ENCODE measurements at regions not wholly inside any gene's neighbourhood (a gene's known extent, or its start where the extent isn't known, plus 50 kb on each side); places are given as distances from the start of the nearest gene placed in this dataset.

DNA sequence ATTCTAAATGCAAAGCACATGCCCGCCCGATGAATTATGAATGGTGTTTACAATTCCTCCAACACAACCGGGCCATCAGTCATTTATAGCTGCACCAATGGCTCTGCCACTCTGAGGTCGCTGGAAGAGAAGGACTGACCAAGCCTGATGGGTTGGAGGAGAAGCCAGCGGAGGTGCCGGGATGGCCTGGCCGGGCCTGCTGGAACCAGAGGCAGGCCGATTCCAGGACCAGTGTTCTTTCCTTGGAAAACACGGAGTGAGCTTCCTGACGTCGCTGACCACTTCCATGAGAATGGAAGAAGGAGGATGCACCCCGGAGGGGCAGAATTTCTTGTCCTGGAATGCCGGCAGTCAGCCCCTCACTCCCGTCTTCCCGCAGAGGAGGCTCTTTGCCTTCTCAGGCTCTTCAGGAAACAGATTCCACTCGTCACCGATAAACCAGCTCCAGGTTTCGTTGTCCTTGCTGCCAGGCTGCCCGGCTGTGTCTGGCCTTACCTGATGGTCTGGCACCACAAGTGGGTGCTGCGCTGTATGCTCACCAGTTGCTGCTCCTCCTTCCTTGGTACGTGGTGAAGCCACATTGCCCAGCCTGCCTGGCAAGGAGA, 358.5 kb upstream of the SFSWAP start:
- no peaks in the 10 kb centered on the region for H3K36me3 ChIP-seq (ENCODE audit: control insufficient read depth in 4 of 4, insufficient read depth in 4 of 4, low read length in 3 of 4)
- H3K27me3 ChIP-seq (replicated peaks in 2 of 5; ENCODE audit: control insufficient read depth in 4 of 5, insufficient read depth in 5 of 5, low read length in 4 of 5), result no peaks in the 10 kb centered on the region
- WGBS (ENCODE audit: insufficient coverage), result 98% methylated on average over 17 of the region's 21 CpGs
- H3K4me1 ChIP-seq (ENCODE audit: control extremely low read depth in 1 of 4, control insufficient read depth in 4 of 4, insufficient read depth in 4 of 4, low read length in 3 of 4), result peaks cover 3 to 34% (median 23%) of the 10 kb centered on the region in 4 experiments
- ChIA-PET CTCF (no interaction called here), POLR2A (no interaction called here)
- H3K9me3 ChIP-seq (ENCODE audit: control extremely low read depth in 1 of 5, control insufficient read depth in 4 of 5, insufficient read depth in 2 of 5, low read depth in 1 of 5, low read length in 4 of 5), result peaks cover 0 to 3% (median 0%) of the 10 kb centered on the region in 5 experiments
- no peak overlapping the region for H3K27ac ChIP-seq (ENCODE audit: insufficient read depth in 1 of 2, low read depth in 1 of 2, low read length in 2 of 2, poor library complexity in 1 of 2, severe bottlenecking in 2 of 2)
- H3K4me3 ChIP-seq (ENCODE audit: control insufficient read depth in 1 of 7, extremely low read depth in 1 of 7, insufficient read depth in 4 of 7, low read depth in 2 of 7, low read length in 6 of 7), result no peak overlapping the region
- DNase-seq, result no peak

DNA sequence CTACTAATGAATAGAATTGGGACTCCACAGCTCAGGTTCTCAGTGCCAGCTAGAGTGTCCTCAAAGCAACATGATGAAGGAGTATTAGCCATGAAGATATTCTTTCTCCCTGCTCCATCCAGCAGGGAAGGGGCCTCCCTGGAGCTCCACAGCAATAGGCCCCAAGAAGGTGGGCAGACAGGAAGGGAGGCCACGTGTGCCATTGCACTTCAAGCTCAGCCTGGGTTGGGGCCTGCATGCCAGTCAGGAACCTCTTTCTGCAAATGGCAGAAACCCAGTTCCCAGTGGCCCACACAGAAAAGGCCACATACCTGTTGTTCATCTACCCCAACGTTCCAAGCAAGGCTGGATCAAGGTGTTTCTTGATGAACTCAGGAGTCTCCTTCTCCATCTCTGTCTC, 357.5 kb upstream of the SFSWAP start:
- WGBS (ENCODE audit: insufficient coverage), result 100% methylated on average over 1 of the region's 2 CpGs
- POLR2A ChIA-PET, result no interaction called here
- DNase-seq, result no peak
- H3K4me3 ChIP-seq (ENCODE audit: control insufficient read depth in 1 of 7, extremely low read depth in 1 of 7, insufficient read depth in 4 of 7, low read depth in 2 of 7, low read length in 6 of 7), result no peak overlapping the region
- H3K9me3 ChIP-seq (ENCODE audit: control extremely low read depth in 1 of 5, control insufficient read depth in 4 of 5, insufficient read depth in 2 of 5, low read depth in 1 of 5, low read length in 4 of 5), result peaks cover 0 to 3% (median 0%) of the 10 kb centered on the region in 5 experiments
- H3K4me1 ChIP-seq (ENCODE audit: control extremely low read depth in 1 of 4, control insufficient read depth in 4 of 4, insufficient read depth in 4 of 4, low read length in 3 of 4), result peaks cover 3 to 29% (median 17%) of the 10 kb centered on the region in 4 experiments
- no peak overlapping the region for H3K27ac ChIP-seq (ENCODE audit: insufficient read depth in 1 of 2, low read depth in 1 of 2, low read length in 2 of 2, poor library complexity in 1 of 2, severe bottlenecking in 2 of 2)
- no peaks in the 10 kb centered on the region for H3K27me3 ChIP-seq (replicated peaks in 2 of 5; ENCODE audit: control insufficient read depth in 4 of 5, insufficient read depth in 5 of 5, low read length in 4 of 5)
- H3K36me3 ChIP-seq (ENCODE audit: control insufficient read depth in 4 of 4, insufficient read depth in 4 of 4, low read length in 3 of 4), result no peaks in the 10 kb centered on the region
- CTCF ChIA-PET, result no interaction called here

DNA sequence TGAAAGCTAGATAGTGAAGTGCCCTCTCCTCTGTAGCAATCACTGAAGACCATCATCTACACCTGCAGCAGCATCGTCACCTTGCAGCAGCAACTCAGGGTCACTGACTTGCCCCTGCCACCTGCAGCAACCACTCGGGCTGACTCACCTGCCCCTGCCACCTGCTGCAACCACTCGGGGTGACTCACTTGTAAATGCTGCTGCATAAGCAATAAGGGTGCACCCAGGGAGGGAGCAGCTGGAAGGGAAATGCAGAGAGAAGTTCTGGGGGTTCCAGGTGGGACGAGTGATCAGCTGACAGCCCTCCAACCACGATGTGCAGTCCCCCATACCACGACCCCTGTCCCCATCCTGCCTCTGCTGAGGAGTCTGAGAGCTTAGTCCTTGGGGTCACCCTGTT, 357.1 kb upstream of the SFSWAP start:
- H3K9me3 ChIP-seq (ENCODE audit: control extremely low read depth in 1 of 5, control insufficient read depth in 4 of 5, insufficient read depth in 2 of 5, low read depth in 1 of 5, low read length in 4 of 5), result peaks cover 0 to 3% (median 0%) of the 10 kb centered on the region in 5 experiments
- CTCF ChIA-PET, result no interaction called here

DNA sequence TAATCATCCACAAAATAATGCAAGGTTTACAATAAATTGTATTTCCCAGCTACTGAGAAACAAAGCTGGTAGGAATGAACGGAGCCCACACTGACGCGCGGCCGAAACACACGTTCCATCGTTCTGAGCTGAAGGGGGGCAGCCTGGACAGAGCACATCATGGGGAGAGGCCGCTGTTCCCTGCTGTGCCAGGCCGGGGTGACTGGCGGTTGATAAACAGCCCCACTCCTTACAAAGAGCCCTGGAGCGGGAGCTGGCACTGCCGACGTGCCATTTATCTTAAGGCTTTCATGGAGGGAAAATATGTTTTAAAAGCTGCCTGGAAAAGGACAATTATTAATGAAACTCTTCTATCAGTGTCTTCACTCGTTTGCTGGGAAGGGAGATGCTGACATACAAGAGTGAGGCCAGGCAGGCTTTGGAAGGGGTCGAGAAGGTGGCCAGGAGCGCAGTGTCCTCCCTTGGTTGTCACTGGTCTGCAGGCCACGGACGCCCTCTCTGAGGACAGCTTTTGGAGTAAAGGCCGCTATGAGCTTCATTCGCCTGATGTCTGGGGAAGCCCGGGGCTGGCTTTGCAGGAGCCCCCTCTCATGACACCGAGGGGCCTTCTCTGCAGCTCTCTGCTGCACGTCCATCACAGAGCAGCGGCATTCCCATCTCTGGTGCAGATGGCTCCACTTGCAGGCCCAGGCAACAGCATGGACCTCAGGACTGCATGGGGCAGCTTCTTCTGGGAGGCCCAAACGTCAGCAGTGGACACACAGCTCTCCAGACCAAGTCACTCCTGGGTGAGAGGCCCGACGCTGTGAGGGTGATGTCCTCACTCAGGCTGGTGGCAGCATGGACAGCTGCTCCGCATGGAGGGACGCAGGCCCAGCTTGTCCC, 355.3 kb upstream of the SFSWAP start:
- peaks cover 0 to 3% (median 0%) of the 10 kb centered on the region in 5 experiments for H3K9me3 ChIP-seq (ENCODE audit: control extremely low read depth in 1 of 5, control insufficient read depth in 4 of 5, insufficient read depth in 2 of 5, low read depth in 1 of 5, low read length in 4 of 5)
- POLR2A ChIA-PET, result no interaction called here
- DNase-seq, result no peak
- no peak overlapping the region for H3K4me3 ChIP-seq (ENCODE audit: control insufficient read depth in 1 of 7, extremely low read depth in 1 of 7, insufficient read depth in 4 of 7, low read depth in 2 of 7, low read length in 6 of 7)
- no peak overlapping the region for H3K27ac ChIP-seq (ENCODE audit: insufficient read depth in 1 of 2, low read depth in 1 of 2, low read length in 2 of 2, poor library complexity in 1 of 2, severe bottlenecking in 2 of 2)
- no peaks in the 10 kb centered on the region for H3K36me3 ChIP-seq (ENCODE audit: control insufficient read depth in 4 of 4, insufficient read depth in 4 of 4, low read length in 3 of 4)
- no peaks in the 10 kb centered on the region for H3K27me3 ChIP-seq (replicated peaks in 2 of 5; ENCODE audit: control insufficient read depth in 4 of 5, insufficient read depth in 5 of 5, low read length in 4 of 5)
- CTCF ChIA-PET, result interaction anchor here (1.4 kb wide), 1 partner anchor 12 kb away, joined by 3 read pairs; no protein-coding TSS in a partner anchor
- H3K4me1 ChIP-seq (ENCODE audit: control extremely low read depth in 1 of 4, control insufficient read depth in 4 of 4, insufficient read depth in 4 of 4, low read length in 3 of 4), result peaks cover 3 to 11% (median 7%) of the 10 kb centered on the region in 4 experiments
- 97% methylated on average over 24 of the region's 29 CpGs for WGBS (ENCODE audit: insufficient coverage)

More for the DNA sequence above, 357.1 kb upstream of the SFSWAP start:
- POLR2A ChIA-PET, result no interaction called here
- Histone ChIP-seq H3K4me3 (ENCODE audit: control insufficient read depth in 1 of 7, extremely low read depth in 1 of 7, insufficient read depth in 4 of 7, low read depth in 2 of 7, low read length in 6 of 7) (no peak overlapping the region), H3K36me3 (ENCODE audit: control insufficient read depth in 4 of 4, insufficient read depth in 4 of 4, low read length in 3 of 4) (no peaks in the 10 kb centered on the region), H3K4me1 (ENCODE audit: control extremely low read depth in 1 of 4, control insufficient read depth in 4 of 4, insufficient read depth in 4 of 4, low read length in 3 of 4) (peaks cover 3 to 24% (median 14%) of the 10 kb centered on the region in 4 experiments), H3K27me3 (replicated peaks in 2 of 5; ENCODE audit: control insufficient read depth in 4 of 5, insufficient read depth in 5 of 5, low read length in 4 of 5) (no peaks in the 10 kb centered on the region), H3K27ac (ENCODE audit: insufficient read depth in 1 of 2, low read depth in 1 of 2, low read length in 2 of 2, poor library complexity in 1 of 2, severe bottlenecking in 2 of 2) (no peak overlapping the region)
- peak in 2 of 3 donors; percentile 4 to 5 for DNase-seq
- 81% methylated on average over 6 of the region's 6 CpGs for WGBS (ENCODE audit: insufficient coverage)

DNA sequence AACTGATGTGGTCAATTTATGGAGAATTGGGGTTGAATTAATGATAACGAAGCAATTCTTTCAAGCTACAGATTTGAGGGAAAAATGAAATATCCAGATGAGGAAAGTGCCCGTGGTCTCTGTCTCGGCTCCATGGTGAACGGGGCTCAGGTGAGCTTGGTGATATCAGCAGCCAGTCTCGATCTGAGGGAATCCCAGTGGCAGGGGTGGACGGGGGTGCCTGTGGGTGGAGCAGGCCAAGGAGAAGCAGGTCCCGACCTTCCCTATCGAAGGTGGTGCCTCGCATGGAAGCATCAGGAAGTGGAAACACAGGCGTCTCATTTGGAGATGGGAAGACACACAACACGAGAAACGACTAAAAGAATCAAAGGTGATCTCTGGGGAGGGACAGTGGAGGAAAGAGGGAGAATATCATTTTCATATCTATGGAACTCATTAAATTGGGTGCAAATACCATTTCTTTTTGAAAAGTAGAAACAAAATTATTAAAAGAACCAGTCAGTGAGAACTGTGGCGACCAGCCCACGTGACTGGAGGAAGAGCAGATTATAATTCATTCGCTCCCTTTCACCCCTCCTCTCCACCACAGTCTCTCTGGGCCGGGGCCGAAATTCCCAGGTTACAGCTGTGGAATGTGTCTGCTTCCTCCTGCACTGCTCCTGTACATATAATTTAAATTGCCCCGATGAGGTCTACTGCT, 354.3 kb upstream of the SFSWAP start:
- no peak for DNase-seq
- Histone ChIP-seq H3K4me3 (ENCODE audit: control insufficient read depth in 1 of 7, extremely low read depth in 1 of 7, insufficient read depth in 4 of 7, low read depth in 2 of 7, low read length in 6 of 7) (no peak overlapping the region), H3K4me1 (ENCODE audit: control extremely low read depth in 1 of 4, control insufficient read depth in 4 of 4, insufficient read depth in 4 of 4, low read length in 3 of 4) (peaks cover 0 to 1% (median under 1%) of the 10 kb centered on the region in 4 experiments), H3K36me3 (ENCODE audit: control insufficient read depth in 4 of 4, insufficient read depth in 4 of 4, low read length in 3 of 4) (no peaks in the 10 kb centered on the region), H3K27ac (ENCODE audit: insufficient read depth in 1 of 2, low read depth in 1 of 2, low read length in 2 of 2, poor library complexity in 1 of 2, severe bottlenecking in 2 of 2) (no peak overlapping the region), H3K27me3 (replicated peaks in 2 of 5; ENCODE audit: control insufficient read depth in 4 of 5, insufficient read depth in 5 of 5, low read length in 4 of 5) (no peaks in the 10 kb centered on the region), H3K9me3 (ENCODE audit: control extremely low read depth in 1 of 5, control insufficient read depth in 4 of 5, insufficient read depth in 2 of 5, low read depth in 1 of 5, low read length in 4 of 5) (peaks cover 0 to 2% (median 0%) of the 10 kb centered on the region in 5 experiments)
- CTCF ChIA-PET, result no interaction called here
- POLR2A ChIA-PET, result no interaction called here
- 90% methylated on average over 18 of the region's 18 CpGs for whole genome bisulfite sequencing (ENCODE audit: insufficient coverage)

DNA sequence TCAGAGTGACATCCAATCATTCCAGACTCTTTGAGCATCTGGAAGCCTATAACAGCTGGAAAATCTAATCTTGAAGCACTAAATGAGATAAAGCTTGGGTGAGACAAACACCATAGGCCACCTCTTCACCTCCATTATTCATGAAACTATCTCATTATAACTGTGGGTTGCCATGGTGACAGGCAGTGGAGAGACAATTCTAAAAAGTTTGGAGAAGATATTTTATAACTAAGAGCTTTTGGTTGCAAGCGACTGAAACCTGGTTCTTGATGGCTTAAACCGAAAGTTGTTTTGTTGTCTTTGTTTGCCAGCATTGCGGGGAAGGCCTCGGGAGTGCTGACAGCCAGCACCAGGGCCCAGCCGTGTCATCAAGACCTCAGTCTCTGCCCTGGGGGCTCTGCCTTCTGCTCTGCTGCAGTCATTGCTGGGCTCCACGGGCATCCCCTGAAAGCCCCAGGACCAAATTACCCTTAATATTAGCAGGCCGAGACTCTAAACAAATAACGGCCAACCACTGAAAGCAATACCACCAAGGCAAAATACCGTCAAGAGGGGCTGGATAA, 353.6 kb upstream of the SFSWAP start:
- CTCF ChIA-PET, result no interaction called here

More for the DNA sequence above, 353.6 kb upstream of the SFSWAP start:
- POLR2A ChIA-PET, result no interaction called here
- Histone ChIP-seq H3K27me3 (replicated peaks in 2 of 5; ENCODE audit: control insufficient read depth in 4 of 5, insufficient read depth in 5 of 5, low read length in 4 of 5) (no peaks in the 10 kb centered on the region), H3K27ac (ENCODE audit: insufficient read depth in 1 of 2, low read depth in 1 of 2, low read length in 2 of 2, poor library complexity in 1 of 2, severe bottlenecking in 2 of 2) (no peak overlapping the region), H3K36me3 (ENCODE audit: control insufficient read depth in 4 of 4, insufficient read depth in 4 of 4, low read length in 3 of 4) (no peaks in the 10 kb centered on the region), H3K4me3 (ENCODE audit: control insufficient read depth in 1 of 7, extremely low read depth in 1 of 7, insufficient read depth in 4 of 7, low read depth in 2 of 7, low read length in 6 of 7) (no peak overlapping the region), H3K9me3 (ENCODE audit: control extremely low read depth in 1 of 5, control insufficient read depth in 4 of 5, insufficient read depth in 2 of 5, low read depth in 1 of 5, low read length in 4 of 5) (no peaks in the 10 kb centered on the region), H3K4me1 (ENCODE audit: control extremely low read depth in 1 of 4, control insufficient read depth in 4 of 4, insufficient read depth in 4 of 4, low read length in 3 of 4) (peaks cover 0 to 1% (median 0%) of the 10 kb centered on the region in 4 experiments)
- 98% methylated on average over 6 of the region's 9 CpGs for WGBS (ENCODE audit: insufficient coverage)
- DNase-seq, result no peak
